ENCODE measurements at regions not wholly inside any gene's neighbourhood (a gene's known extent, or its start where the extent isn't known, plus 50 kb on each side); places are given as distances from the start of the nearest gene placed in this dataset.

- no peak for TF ChIP-seq CTCF (IDR thresholded peaks at IDR 0.05; ENCODE audit: low read depth, low read length)
- no peak for TF ChIP-seq EZH2phosphoT487 (IDR thresholded peaks at IDR 0.05; ENCODE audit: low read depth)
Observed at GRCh38 chr6:168134560-168135201, 55.7 kb upstream of the FRMD1 start.
